ENCODE measurements at regions not wholly inside any gene's neighbourhood (a gene's known extent, or its start where the extent isn't known, plus 50 kb on each side); places are given as distances from the start of the nearest gene placed in this dataset.

DNA sequence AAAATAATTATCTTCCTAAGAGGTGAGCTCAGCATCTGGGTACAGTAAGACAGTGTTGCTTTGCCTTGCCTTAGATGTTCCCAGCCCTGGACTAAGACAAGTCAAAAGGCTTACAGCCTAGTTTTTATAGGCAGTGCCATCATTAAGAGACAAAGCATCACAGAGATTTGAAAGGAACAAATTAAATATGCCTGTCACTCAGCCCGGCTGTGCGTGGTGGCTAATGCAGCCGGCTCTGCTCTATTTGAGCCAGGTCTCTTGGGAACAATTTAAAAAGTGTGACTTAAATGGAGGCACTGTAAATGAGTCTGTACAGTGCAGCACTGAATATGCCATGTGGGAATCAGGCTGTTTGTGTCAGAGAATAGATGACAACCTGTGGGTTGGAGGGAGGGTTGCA is 1687.4 kb upstream of the FLRT2 start:
- TF ChIP-seq, protein P1, sequence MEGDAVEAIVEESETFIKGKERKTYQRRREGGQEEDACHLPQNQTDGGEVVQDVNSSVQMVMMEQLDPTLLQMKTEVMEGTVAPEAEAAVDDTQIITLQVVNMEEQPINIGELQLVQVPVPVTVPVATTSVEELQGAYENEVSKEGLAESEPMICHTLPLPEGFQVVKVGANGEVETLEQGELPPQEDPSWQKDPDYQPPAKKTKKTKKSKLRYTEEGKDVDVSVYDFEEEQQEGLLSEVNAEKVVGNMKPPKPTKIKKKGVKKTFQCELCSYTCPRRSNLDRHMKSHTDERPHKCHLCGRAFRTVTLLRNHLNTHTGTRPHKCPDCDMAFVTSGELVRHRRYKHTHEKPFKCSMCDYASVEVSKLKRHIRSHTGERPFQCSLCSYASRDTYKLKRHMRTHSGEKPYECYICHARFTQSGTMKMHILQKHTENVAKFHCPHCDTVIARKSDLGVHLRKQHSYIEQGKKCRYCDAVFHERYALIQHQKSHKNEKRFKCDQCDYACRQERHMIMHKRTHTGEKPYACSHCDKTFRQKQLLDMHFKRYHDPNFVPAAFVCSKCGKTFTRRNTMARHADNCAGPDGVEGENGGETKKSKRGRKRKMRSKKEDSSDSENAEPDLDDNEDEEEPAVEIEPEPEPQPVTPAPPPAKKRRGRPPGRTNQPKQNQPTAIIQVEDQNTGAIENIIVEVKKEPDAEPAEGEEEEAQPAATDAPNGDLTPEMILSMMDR (IDR thresholded peaks at IDR 0.05): no peak
- TF ChIP-seq POLR2A (IDR thresholded peaks at IDR 0.05) (no peak), POLR2AphosphoS5 (IDR thresholded peaks at IDR 0.05) (no peak), EP300 (IDR thresholded peaks at IDR 0.05) (no peak)

Data from upper lobe of left lung (tissue), 4 donors.